Gastroesophageal sphincter (tissue), 3 donors: ENCODE measurements at regions not wholly inside any gene's neighbourhood (a gene's known extent, or its start where the extent isn't known, plus 50 kb on each side); places are given as distances from the start of the nearest gene placed in this dataset.

Experiments used
- CTCF ChIP-seq, 4 experiments: fragments of 200-600 bp in 2 of 4; fragments of 450-650 bp in 2 of 4; sonication (generic) in 1 of 4; IDR thresholded peaks; one replicate each; pipeline ENCODE4 v1.5.1; 2017 to 2019; ENCODE audit warnings: antibody characterized with exemption in 4 of 4, mild to moderate bottlenecking in 2 of 4, moderate library complexity in 2 of 4
- EP300 ChIP-seq: sonication (generic); formaldehyde crosslinking; IDR thresholded peaks from one replicate; pipeline ENCODE4 v1.6.1; 2017; ENCODE audit warnings: antibody characterized with exemption, mild to moderate bottlenecking
- POLR2A ChIP-seq, 2 donors: fragments of 450-650 bp; IDR thresholded peaks; one replicate each; pipeline ENCODE4 v1.6.1; 2017; ENCODE audit warnings: antibody characterized with exemption in 2 of 2, mild to moderate bottlenecking in 2 of 2, moderate library complexity in 1 of 2
- POLR2AphosphoS5 ChIP-seq: sonication (generic); formaldehyde crosslinking; IDR thresholded peaks from one replicate; pipeline ENCODE4 v1.6.1; 2017; ENCODE audit warnings: antibody characterized with exemption

- TF ChIP-seq CTCF (IDR thresholded peaks at IDR 0.05) (no peak), EP300 (no peak), POLR2A (IDR thresholded peaks at IDR 0.05) (no peak), POLR2AphosphoS5 (no peak)
Observed at GRCh38 chr3:30332196-30333021, 274.0 kb upstream of the TGFBR2 start.
